GM12874 (cell line): ENCODE measurements at regions not wholly inside any gene's neighbourhood (a gene's known extent, or its start where the extent isn't known, plus 50 kb on each side); places are given as distances from the start of the nearest gene placed in this dataset.

Source experiments
- TF ChIP-seq, protein P1 (sequence below): IDR thresholded peaks from 2 replicates; pipeline ENCODE4 v1.5.1; 2011; ENCODE audit warnings: low read depth, mild to moderate bottlenecking, control low read depth, low read length, moderate library complexity; ENCODE audit not compliant: insufficient read depth

- TF ChIP-seq, protein P1, sequence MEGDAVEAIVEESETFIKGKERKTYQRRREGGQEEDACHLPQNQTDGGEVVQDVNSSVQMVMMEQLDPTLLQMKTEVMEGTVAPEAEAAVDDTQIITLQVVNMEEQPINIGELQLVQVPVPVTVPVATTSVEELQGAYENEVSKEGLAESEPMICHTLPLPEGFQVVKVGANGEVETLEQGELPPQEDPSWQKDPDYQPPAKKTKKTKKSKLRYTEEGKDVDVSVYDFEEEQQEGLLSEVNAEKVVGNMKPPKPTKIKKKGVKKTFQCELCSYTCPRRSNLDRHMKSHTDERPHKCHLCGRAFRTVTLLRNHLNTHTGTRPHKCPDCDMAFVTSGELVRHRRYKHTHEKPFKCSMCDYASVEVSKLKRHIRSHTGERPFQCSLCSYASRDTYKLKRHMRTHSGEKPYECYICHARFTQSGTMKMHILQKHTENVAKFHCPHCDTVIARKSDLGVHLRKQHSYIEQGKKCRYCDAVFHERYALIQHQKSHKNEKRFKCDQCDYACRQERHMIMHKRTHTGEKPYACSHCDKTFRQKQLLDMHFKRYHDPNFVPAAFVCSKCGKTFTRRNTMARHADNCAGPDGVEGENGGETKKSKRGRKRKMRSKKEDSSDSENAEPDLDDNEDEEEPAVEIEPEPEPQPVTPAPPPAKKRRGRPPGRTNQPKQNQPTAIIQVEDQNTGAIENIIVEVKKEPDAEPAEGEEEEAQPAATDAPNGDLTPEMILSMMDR, result no peak
These were observed 823.2 kb upstream of the FRG1 start for GRCh38 chr4:189117426-189117825.

DNA sequence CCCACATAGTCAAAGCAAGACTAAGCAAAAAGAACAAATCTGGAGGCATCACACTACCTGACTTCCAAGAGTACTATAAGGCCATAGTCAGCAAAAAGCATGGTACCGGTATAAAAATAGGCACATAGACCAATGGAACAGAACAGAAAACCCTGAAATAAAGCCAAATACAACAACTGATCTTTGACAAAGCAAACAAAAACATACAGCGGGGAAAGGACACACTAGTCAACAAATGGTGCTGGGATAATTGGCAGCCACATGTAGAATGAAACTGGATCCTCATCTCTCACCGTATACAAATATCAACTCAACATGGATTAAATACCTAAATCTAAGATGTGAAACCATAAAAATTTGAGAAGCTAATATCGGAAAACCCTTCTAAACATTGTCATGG lies 819.3 kb upstream of the FRG1 start:
- TF ChIP-seq, protein P1, result no peak

GRCh38 chr4:189124149-189124758 lies 816.4 kb upstream of the FRG1 start:
- TF ChIP-seq, protein P1, result no peak

GRCh38 chr4:189124791-189125190 lies 815.9 kb upstream of the FRG1 start:
- TF ChIP-seq, protein P1, result no peak

DNA sequence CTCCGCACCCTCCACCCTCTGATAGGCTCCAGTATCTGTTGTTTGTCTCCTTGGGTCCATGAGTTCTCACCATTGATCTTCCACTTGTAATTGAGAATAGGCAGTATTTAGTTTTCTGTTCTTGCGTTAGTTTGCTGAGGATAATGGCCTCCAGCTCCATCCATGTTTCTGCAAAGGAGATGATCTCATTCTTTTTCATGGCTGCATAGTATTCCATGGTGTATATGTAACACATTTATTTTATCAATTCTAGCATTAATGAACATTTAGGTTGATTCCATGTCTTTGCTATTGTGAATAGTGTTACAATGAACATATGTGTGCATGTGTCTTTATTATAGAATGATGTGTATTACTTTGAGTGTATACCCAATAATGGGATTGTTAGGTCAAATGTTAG lies 814.6 kb upstream of the FRG1 start:
- TF ChIP-seq, protein P1, result no peak

- TF ChIP-seq, protein P1, result no peak
These were observed 812.3 kb upstream of the FRG1 start for GRCh38 chr4:189128341-189128740.

DNA sequence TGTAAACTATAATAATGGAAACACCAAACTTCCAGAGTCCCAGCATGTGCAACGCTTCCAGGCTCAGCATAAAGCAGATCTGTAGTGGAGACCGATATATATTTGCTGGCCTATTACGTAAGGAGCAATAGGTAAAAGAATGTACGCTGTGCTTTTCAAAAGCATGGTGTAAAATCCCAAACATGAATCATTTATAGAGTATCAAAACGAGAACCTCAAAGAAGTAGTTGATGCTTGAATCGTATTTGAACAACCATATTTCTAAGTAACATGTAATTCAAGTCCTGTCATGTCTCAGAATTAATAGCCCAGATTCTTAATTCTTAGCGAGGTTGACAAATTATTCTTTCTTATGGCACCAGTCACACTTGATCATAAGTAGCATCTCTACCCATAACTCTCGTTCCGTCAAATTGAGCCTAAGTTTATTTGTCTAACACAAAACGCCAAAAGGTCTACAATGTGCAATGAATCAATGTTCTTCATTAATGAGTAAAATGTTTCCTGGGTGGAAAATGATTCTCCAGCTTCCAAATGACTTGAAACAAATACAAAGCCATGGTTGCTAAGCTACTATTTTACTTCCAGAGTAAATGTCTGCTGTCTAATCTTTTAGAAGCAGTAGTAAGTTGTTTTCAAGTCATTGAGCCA lies 811.5 kb upstream of the FRG1 start:
- TF ChIP-seq, protein P1, result no peak

DNA sequence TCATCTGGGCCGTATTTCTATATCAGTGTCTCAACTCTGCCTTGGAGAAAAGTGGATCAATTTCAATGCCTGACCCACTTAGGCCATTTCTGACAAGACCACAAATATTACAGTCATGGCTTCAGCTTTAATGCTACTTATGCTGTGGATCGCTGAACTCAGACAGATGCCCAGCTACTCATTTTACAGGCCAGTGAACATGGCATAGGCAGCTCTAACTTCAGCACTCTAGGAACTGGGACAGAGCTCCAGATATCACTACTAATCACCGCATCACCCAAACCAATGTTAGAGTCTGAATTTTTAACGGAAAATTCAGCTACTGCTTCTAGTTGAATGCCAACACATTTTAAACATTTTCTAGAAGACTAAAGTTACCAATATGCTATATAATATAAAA lies 809.6 kb upstream of the FRG1 start:
- TF ChIP-seq, protein P1, result no peak
